Spleen (tissue), 7 donors: ENCODE measurements at regions not wholly inside any gene's neighbourhood (a gene's known extent, or its start where the extent isn't known, plus 50 kb on each side); places are given as distances from the start of the nearest gene placed in this dataset.

Experiments used
- POLR2A ChIP-seq, 3 donors: fragments of 450-650 bp; IDR thresholded peaks; one replicate each; pipeline ENCODE4 v1.5.1; 2017; ENCODE audit warnings: antibody characterized with exemption in 3 of 3, mild to moderate bottlenecking in 1 of 3
- TF ChIP-seq, protein P1 (sequence below), 11 experiments: fragments of 200-600 bp in 7 of 11; fragments of 450-650 bp in 4 of 11; sonication (generic) in 4 of 11; IDR thresholded peaks in 8 of 11; conservative IDR thresholded peaks in 3 of 11; 1 replicate in 7 of 11; 2 replicates in 4 of 11; pipeline versions ENCODE4 v1.4.0 to v1.8.0; 2016 to 2021; ENCODE audit warnings: antibody characterized with exemption in 11 of 11, inconsistent platforms in 4 of 11, mild to moderate bottlenecking in 1 of 11
- donor health status: DM: no; HTN: no; CAD: no; lungs with moderate emphysema.
- donor health status: DM: no; HTN: no; CAD: no.
- donor health status: DM: no; HTN: no; CAD: no.

DNA sequence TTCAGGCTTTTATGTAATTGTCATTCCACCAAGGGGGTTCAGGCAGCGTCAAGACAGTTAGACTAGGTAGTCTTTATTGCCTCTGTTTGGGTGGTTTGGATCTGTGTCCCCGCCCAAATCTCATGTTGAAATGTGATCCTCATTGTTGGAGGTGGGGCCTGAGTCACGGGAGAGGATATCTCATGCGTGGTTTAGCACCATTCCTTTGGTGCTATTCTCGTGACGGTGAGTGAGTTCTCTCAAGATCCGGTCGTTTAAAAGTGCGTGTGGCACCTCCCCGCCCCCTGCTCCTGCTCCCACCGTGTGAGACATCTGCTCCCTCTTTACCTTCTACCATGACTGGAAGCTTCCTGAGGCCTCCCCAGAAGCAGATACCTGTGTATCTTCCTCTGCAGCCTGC lies 51.3 kb upstream of the FOXC1 start:
- TF ChIP-seq POLR2A (IDR thresholded peaks at IDR 0.05), result no peak
- TF ChIP-seq, protein P1, sequence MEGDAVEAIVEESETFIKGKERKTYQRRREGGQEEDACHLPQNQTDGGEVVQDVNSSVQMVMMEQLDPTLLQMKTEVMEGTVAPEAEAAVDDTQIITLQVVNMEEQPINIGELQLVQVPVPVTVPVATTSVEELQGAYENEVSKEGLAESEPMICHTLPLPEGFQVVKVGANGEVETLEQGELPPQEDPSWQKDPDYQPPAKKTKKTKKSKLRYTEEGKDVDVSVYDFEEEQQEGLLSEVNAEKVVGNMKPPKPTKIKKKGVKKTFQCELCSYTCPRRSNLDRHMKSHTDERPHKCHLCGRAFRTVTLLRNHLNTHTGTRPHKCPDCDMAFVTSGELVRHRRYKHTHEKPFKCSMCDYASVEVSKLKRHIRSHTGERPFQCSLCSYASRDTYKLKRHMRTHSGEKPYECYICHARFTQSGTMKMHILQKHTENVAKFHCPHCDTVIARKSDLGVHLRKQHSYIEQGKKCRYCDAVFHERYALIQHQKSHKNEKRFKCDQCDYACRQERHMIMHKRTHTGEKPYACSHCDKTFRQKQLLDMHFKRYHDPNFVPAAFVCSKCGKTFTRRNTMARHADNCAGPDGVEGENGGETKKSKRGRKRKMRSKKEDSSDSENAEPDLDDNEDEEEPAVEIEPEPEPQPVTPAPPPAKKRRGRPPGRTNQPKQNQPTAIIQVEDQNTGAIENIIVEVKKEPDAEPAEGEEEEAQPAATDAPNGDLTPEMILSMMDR (IDR thresholded peaks at IDR 0.05 in 8 of 11, conservative IDR thresholded peaks at IDR 0.05 in 3 of 11), result no peak
